K562 (cell line): ENCODE measurements at regions not wholly inside any gene's neighbourhood (a gene's known extent, or its start where the extent isn't known, plus 50 kb on each side); places are given as distances from the start of the nearest gene placed in this dataset.
"Not testable (repeated sequence)": the region's sequence is repeated elsewhere in the genome, so short reads cannot be mapped to it uniquely, and the experiment has no call there.

Source experiments
- ATAC-seq: fragments of 200-7000 bp; cut with Tn5 transposase; 3 replicates; pipeline ENCODE4 v1.9.1; 2020; ENCODE audit warnings: moderate library complexity
- BruUV-seq: library from RNA; stranded (reverse); fragments of 400-500 nt; replicated peaks from 2 replicates; lab custom pipeline; 2021; lab: Mats Ljungman, UMichigan
- CTCF ChIA-PET: fragments of 300-600 bp; formaldehyde crosslinking; extraction: SDS; loops from one replicate; lab custom pipeline; 2021; ENCODE audit warnings: low intra/inter-chr PET ratio; lab: Yijun Ruan, JAX
- POLR2A ChIA-PET: fragments of 300-600, 350-650 bp; sonication (Branson Sonifier 250); formaldehyde crosslinking; extraction: SDS; loops from one replicate; lab custom pipeline; 2021; ENCODE audit warnings: antibody characterized with exemption, inconsistent platforms; lab: Yijun Ruan, JAX
- DNase-seq, 4 experiments: peaks; one replicate each; pipeline versions ENCODE4 v3.0.0 to v3.0.0-alpha.2; 2011 to 2018; ENCODE audit warnings: low spot score in 3 of 4, mixed read lengths in 3 of 4; ENCODE audit errors: extremely low read depth in 1 of 4
- FAIRE-seq: peaks from 2 replicates; lab custom pipeline; 2011; peaks lifted over from hg19 to GRCh38; lab: Jason Lieb, UNC
- H2AFZ ChIP-seq: 2 replicates; pipeline ENCODE4 v1.6.0; 2011; ENCODE audit warnings: low read depth, low read length, control low read depth, inconsistent platforms
- H3K27ac ChIP-seq: fragments of 200-600 bp; 3 replicates; pipeline ENCODE4 v1.8.0; 2011; ENCODE audit warnings: low read depth, mild to moderate bottlenecking, control low read depth, inconsistent platforms, low read length, moderate library complexity, mixed read lengths; ENCODE audit errors: extremely low read depth
- H3K27me3 ChIP-seq, 2 experiments: fragments of 300-600 bp in 1 of 2; 2 replicates in 1 of 2; 3 replicates in 1 of 2; pipeline versions ENCODE4 v1.6.0 to v1.8.0; 2011; ENCODE audit warnings: inconsistent platforms in 2 of 2, low read length in 2 of 2, mild to moderate bottlenecking in 1 of 2, mixed read lengths in 1 of 2, moderate library complexity in 1 of 2; ENCODE audit not compliant: control insufficient read depth in 2 of 2, insufficient read depth in 2 of 2
- H3K36me3 ChIP-seq: fragments of 300-600 bp; 3 replicates; pipeline ENCODE4 v1.8.0; 2011; ENCODE audit warnings: mild to moderate bottlenecking, low read length, inconsistent platforms; ENCODE audit not compliant: control insufficient read depth, insufficient read depth
- H3K4me1 ChIP-seq, 2 experiments: fragments of 200-600 bp in 1 of 2; replicated peaks in 1 of 2; 2 replicates in 1 of 2; 3 replicates in 1 of 2; pipeline versions ENCODE4 v1.5.1 to v1.8.0; 2011; ENCODE audit warnings: inconsistent platforms in 2 of 2, low read length in 2 of 2, mild to moderate bottlenecking in 1 of 2, mixed read lengths in 1 of 2, moderate library complexity in 1 of 2; ENCODE audit not compliant: control insufficient read depth in 2 of 2, insufficient read depth in 2 of 2
- H3K4me2 ChIP-seq: 2 replicates; pipeline ENCODE4 v1.6.1; 2011; ENCODE audit warnings: low read length, control low read depth, inconsistent platforms, mixed read lengths; ENCODE audit not compliant: insufficient read depth
- H3K4me3 ChIP-seq: fragments of 200-600 bp; sonication (generic), shearing (Covaris generic); 2 replicates; pipeline ENCODE4 v1.5.1; 2016; ENCODE audit warnings: control low read depth, inconsistent platforms
- H3K79me2 ChIP-seq: fragments of 200-600 bp; 3 replicates; pipeline ENCODE4 v1.8.0; 2011; ENCODE audit warnings: low read length, inconsistent platforms; ENCODE audit not compliant: control insufficient read depth, insufficient read depth
- H3K9ac ChIP-seq, 2 experiments: 2 replicates each; pipeline versions ENCODE4 v1.6.0 to v1.6.1; 2011; ENCODE audit warnings: low read depth in 2 of 2, low read length in 2 of 2, control low read depth in 1 of 2, inconsistent platforms in 1 of 2, mild to moderate bottlenecking in 1 of 2, mixed read lengths in 1 of 2; ENCODE audit not compliant: insufficient read depth in 1 of 2
- H3K9me1 ChIP-seq: one replicate; pipeline ENCODE4 v1.6.0; 2011; ENCODE audit warnings: inconsistent platforms, mild to moderate bottlenecking, low read length, moderate library complexity; ENCODE audit not compliant: control insufficient read depth, insufficient read depth
- H3K9me3 ChIP-seq: replicated peaks from 2 replicates; pipeline ENCODE4 v1.5.1; 2011; ENCODE audit warnings: low read depth, low read length, inconsistent platforms; ENCODE audit not compliant: control insufficient read depth, insufficient read depth
- H4K20me1 ChIP-seq: replicated peaks from 2 replicates; pipeline ENCODE4 v1.6.1; 2011; ENCODE audit warnings: low read length, inconsistent platforms, mixed read lengths; ENCODE audit not compliant: control insufficient read depth, insufficient read depth
- EHMT2 ChIP-seq: fragments of 450-650 bp; IDR thresholded peaks from 2 replicates; pipeline ENCODE4 v1.6.1; 2018; ENCODE audit warnings: antibody characterized with exemption
- SP1 ChIP-seq: sonication (generic); formaldehyde crosslinking; IDR thresholded peaks from 2 replicates; pipeline ENCODE4 v1.8.1; 2022; ENCODE audit warnings: mild to moderate bottlenecking, missing genetic modification reagents
- XRCC5 ChIP-seq: fragments of 200-400 bp; formaldehyde crosslinking; IDR thresholded peaks from 2 replicates; pipeline ENCODE4 v1.6.1; 2017; ENCODE audit warnings: low read depth, mild to moderate bottlenecking, low read length
- WGBS: fragments of 100-300 bp; shearing (Covaris generic); methylation state at CpG from one replicate; pipeline ENCODE4 v1.1.6; 2016; ENCODE audit warnings: low coverage, mixed read lengths; ENCODE audit not compliant: insufficient coverage; ENCODE audit errors: missing lambda C conversion rate; 5-methylcytosine and 5-hydroxymethylcytosine counted together
- in situ Hi-C: fragments of 300-500 bp; cut with MboI; formaldehyde crosslinking; loops from 4 replicates; pipeline ENCODE4 v1.15.0; 2018; ENCODE audit warnings: inconsistent platforms, mixed read lengths
- intact Hi-C: fragments of 100-400 bp; cut with micrococcal nuclease; formaldehyde crosslinking; loops from 2 replicates; pipeline ENCODE4 v1.14.2; 2022
- TF ChIP-seq, protein P1 (sequence below): sonication (generic); formaldehyde crosslinking; IDR thresholded peaks from 2 replicates; pipeline ENCODE4 v1.8.0; 2022; ENCODE audit warnings: mild to moderate bottlenecking, missing genetic modification reagents
- TF ChIP-seq, protein P2 (sequence below): fragments of 450-650 bp; IDR thresholded peaks from 2 replicates; pipeline ENCODE4 v1.6.1; 2014; ENCODE audit warnings: low read depth, mild to moderate bottlenecking, moderate library complexity, borderline replicate concordance

DNA sequence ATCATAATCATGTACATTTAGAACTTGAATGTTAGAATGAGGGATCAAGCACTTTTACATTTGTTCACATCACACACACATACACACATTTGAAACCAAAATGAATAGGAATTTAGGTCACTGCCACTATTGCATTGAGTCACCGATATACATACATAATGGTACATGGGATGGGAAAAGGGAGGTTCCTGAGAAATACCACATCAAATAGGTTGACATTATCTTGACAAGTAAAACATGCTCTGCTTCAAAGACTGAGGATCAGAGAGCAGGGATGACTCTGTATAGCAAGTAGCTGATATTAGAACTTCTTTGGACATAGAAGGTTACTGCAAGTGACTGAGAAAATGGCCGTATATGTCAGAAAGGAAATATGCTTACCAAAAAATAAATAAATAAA lies 847.2 kb downstream of the PLOD2 start (continued):
- TF ChIP-seq, protein P1, sequence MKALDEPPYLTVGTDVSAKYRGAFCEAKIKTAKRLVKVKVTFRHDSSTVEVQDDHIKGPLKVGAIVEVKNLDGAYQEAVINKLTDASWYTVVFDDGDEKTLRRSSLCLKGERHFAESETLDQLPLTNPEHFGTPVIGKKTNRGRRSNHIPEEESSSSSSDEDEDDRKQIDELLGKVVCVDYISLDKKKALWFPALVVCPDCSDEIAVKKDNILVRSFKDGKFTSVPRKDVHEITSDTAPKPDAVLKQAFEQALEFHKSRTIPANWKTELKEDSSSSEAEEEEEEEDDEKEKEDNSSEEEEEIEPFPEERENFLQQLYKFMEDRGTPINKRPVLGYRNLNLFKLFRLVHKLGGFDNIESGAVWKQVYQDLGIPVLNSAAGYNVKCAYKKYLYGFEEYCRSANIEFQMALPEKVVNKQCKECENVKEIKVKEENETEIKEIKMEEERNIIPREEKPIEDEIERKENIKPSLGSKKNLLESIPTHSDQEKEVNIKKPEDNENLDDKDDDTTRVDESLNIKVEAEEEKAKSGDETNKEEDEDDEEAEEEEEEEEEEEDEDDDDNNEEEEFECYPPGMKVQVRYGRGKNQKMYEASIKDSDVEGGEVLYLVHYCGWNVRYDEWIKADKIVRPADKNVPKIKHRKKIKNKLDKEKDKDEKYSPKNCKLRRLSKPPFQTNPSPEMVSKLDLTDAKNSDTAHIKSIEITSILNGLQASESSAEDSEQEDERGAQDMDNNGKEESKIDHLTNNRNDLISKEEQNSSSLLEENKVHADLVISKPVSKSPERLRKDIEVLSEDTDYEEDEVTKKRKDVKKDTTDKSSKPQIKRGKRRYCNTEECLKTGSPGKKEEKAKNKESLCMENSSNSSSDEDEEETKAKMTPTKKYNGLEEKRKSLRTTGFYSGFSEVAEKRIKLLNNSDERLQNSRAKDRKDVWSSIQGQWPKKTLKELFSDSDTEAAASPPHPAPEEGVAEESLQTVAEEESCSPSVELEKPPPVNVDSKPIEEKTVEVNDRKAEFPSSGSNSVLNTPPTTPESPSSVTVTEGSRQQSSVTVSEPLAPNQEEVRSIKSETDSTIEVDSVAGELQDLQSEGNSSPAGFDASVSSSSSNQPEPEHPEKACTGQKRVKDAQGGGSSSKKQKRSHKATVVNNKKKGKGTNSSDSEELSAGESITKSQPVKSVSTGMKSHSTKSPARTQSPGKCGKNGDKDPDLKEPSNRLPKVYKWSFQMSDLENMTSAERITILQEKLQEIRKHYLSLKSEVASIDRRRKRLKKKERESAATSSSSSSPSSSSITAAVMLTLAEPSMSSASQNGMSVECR (CRISPR knock-in tag), result no peak
- TF ChIP-seq EHMT2 (no peak), XRCC5 (no peak), SP1 (CRISPR knock-in tag) (no peak)
- TF ChIP-seq, protein P2, sequence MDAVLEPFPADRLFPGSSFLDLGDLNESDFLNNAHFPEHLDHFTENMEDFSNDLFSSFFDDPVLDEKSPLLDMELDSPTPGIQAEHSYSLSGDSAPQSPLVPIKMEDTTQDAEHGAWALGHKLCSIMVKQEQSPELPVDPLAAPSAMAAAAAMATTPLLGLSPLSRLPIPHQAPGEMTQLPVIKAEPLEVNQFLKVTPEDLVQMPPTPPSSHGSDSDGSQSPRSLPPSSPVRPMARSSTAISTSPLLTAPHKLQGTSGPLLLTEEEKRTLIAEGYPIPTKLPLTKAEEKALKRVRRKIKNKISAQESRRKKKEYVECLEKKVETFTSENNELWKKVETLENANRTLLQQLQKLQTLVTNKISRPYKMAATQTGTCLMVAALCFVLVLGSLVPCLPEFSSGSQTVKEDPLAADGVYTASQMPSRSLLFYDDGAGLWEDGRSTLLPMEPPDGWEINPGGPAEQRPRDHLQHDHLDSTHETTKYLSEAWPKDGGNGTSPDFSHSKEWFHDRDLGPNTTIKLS, result no peak

DNA sequence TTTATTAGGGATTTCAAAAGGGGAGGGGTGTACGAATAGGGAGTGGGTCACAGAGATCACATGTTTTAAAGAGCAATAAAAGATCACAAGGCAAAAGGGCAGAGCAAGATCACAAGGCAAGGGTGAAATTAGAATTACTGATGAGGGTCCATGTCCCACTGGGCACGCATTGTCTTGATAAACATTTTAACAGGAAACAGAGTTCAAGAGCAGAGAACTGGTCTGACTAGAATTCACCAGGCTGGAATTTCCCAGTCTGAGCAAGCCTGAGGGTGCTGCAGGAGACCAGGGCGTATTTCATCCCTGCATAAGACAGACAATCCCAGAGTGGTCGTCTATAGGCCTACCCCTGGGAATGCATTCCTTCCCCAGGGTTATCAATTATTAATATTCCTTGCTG lies 844.7 kb downstream of the PLOD2 start:
- H3K4me3 ChIP-seq, H3K27me3 ChIP-seq, BruUV-seq, H3K27ac ChIP-seq, ATAC-seq, H3K9me3 ChIP-seq, FAIRE-seq, intact Hi-C loops, H3K4me2 ChIP-seq, H2AFZ ChIP-seq, H3K4me1 ChIP-seq, H3K9ac ChIP-seq, CTCF ChIA-PET, H3K36me3 ChIP-seq, H3K79me2 ChIP-seq, H3K9me1 ChIP-seq, H4K20me1 ChIP-seq, in situ Hi-C loops, POLR2A ChIA-PET, DNase-seq: not testable (repeated sequence)
- 8% methylated on average over 3 of the region's 4 CpGs for WGBS
